H9 (cell line): ENCODE measurements at regions not wholly inside any gene's neighbourhood (a gene's known extent, or its start where the extent isn't known, plus 50 kb on each side); places are given as distances from the start of the nearest gene placed in this dataset.

Source experiments
- DNase-seq: peaks from one replicate; pipeline ENCODE4 v3.0.0-alpha.2; 2017
- H2AFZ ChIP-seq: one replicate; pipeline ENCODE4 v1.6.1; 2013; ENCODE audit warnings: mild to moderate bottlenecking, low read length, control low read depth, moderate library complexity
- H2AK5ac ChIP-seq: 2 replicates; pipeline ENCODE4 v1.6.1; 2013; ENCODE audit warnings: low read length, control low read depth, mixed read lengths; ENCODE audit not compliant: insufficient read length
- H2BK120ac ChIP-seq: one replicate; pipeline ENCODE4 v1.6.1; 2013; ENCODE audit warnings: low read depth, mild to moderate bottlenecking, low read length, control low read depth, inconsistent platforms; ENCODE audit not compliant: poor library complexity, severe bottlenecking
- H2BK12ac ChIP-seq: 2 replicates; pipeline ENCODE4 v1.6.1; 2013; ENCODE audit warnings: low read length, control low read depth, mixed read lengths, low read depth; ENCODE audit not compliant: insufficient read length
- H2BK15ac ChIP-seq: 2 replicates; pipeline ENCODE4 v1.6.1; 2013; ENCODE audit warnings: low read depth, low read length, control low read depth
- H2BK20ac ChIP-seq: one replicate; pipeline ENCODE4 v1.6.1; 2013; ENCODE audit warnings: low read depth, mild to moderate bottlenecking, low read length, control low read depth, inconsistent platforms; ENCODE audit not compliant: poor library complexity, severe bottlenecking
- H2BK5ac ChIP-seq: 2 replicates; pipeline ENCODE4 v1.6.1; 2013; ENCODE audit warnings: low read length, control low read depth, mixed read lengths; ENCODE audit not compliant: insufficient read length
- H3K14ac ChIP-seq: 2 replicates; pipeline ENCODE4 v1.6.1; 2013; ENCODE audit warnings: low read length, control low read depth; ENCODE audit not compliant: insufficient read depth
- H3K18ac ChIP-seq: 2 replicates; pipeline ENCODE4 v1.6.1; 2013; ENCODE audit warnings: low read depth, mild to moderate bottlenecking, mixed read lengths, low read length, control low read depth; ENCODE audit not compliant: insufficient read length
- H3K23ac ChIP-seq: 2 replicates; pipeline ENCODE4 v1.6.1; 2013; ENCODE audit warnings: low read length, control low read depth, mixed read lengths, low read depth; ENCODE audit not compliant: insufficient read length
- H3K23me2 ChIP-seq: 2 replicates; pipeline ENCODE4 v1.6.1; 2013; ENCODE audit warnings: low read depth, mild to moderate bottlenecking, mixed read lengths, low read length, control low read depth; ENCODE audit not compliant: insufficient read length, poor library complexity, severe bottlenecking
- H3K27ac ChIP-seq: 2 replicates; pipeline ENCODE4 v1.5.1; 2013; ENCODE audit warnings: low read length, control low read depth, mixed read lengths, low read depth; ENCODE audit not compliant: insufficient read length
- H3K27me3 ChIP-seq: 2 replicates; pipeline ENCODE4 v1.6.1; 2013; ENCODE audit warnings: low read length, control low read depth, inconsistent platforms; ENCODE audit not compliant: insufficient read depth
- H3K4ac ChIP-seq: 2 replicates; pipeline ENCODE4 v1.6.1; 2013; ENCODE audit warnings: low read depth, mild to moderate bottlenecking, control low read depth, inconsistent platforms, low read length, moderate library complexity
- H3K4me1 ChIP-seq: 2 replicates; pipeline ENCODE4 v1.6.1; 2013; ENCODE audit warnings: low read length, control low read depth, inconsistent platforms; ENCODE audit not compliant: insufficient read depth
- H3K4me2 ChIP-seq: 2 replicates; pipeline ENCODE4 v1.6.1; 2013; ENCODE audit warnings: low read length, control low read depth, mixed read lengths; ENCODE audit not compliant: insufficient read length, insufficient read depth
- H3K56ac ChIP-seq: 2 replicates; pipeline ENCODE4 v1.6.1; 2013; ENCODE audit warnings: low read depth, mild to moderate bottlenecking, mixed read lengths, low read length, control low read depth; ENCODE audit not compliant: insufficient read length
- H3K79me1 ChIP-seq: 2 replicates; pipeline ENCODE4 v1.6.1; 2013; ENCODE audit warnings: low read depth, mild to moderate bottlenecking, moderate library complexity, low read length, control low read depth, inconsistent platforms; ENCODE audit not compliant: insufficient read depth, poor library complexity, severe bottlenecking
- H3K79me2 ChIP-seq: 2 replicates; pipeline ENCODE4 v1.6.1; 2013; ENCODE audit warnings: low read length, control low read depth, inconsistent platforms; ENCODE audit not compliant: insufficient read depth
- H3K9ac ChIP-seq: 2 replicates; pipeline ENCODE4 v1.6.1; 2013; ENCODE audit warnings: low read length, control low read depth, mixed read lengths; ENCODE audit not compliant: insufficient read length; ENCODE audit errors: extremely low read depth
- H3K9me3 ChIP-seq: one replicate; pipeline ENCODE4 v1.6.1; 2013; ENCODE audit warnings: low read depth, low read length, inconsistent platforms; ENCODE audit not compliant: control insufficient read depth
- H3T11ph ChIP-seq: one replicate; pipeline ENCODE4 v1.6.1; 2013; ENCODE audit warnings: mild to moderate bottlenecking, low read length, control low read depth, inconsistent platforms
- H4K20me1 ChIP-seq: one replicate; pipeline ENCODE4 v1.6.1; 2013; ENCODE audit not compliant: control insufficient read depth, insufficient read length, insufficient read depth
- H4K5ac ChIP-seq: 2 replicates; pipeline ENCODE4 v1.6.1; 2013; ENCODE audit warnings: low read depth, mild to moderate bottlenecking, mixed read lengths, low read length, control low read depth; ENCODE audit not compliant: insufficient read length
- H4K8ac ChIP-seq: replicated peaks from 2 replicates; pipeline ENCODE4 v1.6.1; 2013; ENCODE audit warnings: low read length, control low read depth, mixed read lengths, low read depth; ENCODE audit not compliant: insufficient read length
- H4K91ac ChIP-seq: 2 replicates; pipeline ENCODE4 v1.6.1; 2013; ENCODE audit warnings: low read depth, mild to moderate bottlenecking, moderate library complexity, mixed read lengths, low read length, control low read depth; ENCODE audit not compliant: insufficient read length
- H3K27ac Mint-ChIP-seq, 3 experiments: 2 replicates in 2 of 3; 3 replicates in 1 of 3; pipeline ENCODE4 v1.8.0; 2020 to 2021; ENCODE audit warnings: mixed read lengths in 3 of 3, mild to moderate bottlenecking in 1 of 3, moderate library complexity in 1 of 3
- H3K27me3 Mint-ChIP-seq: 2 replicates; pipeline ENCODE4 v1.8.0; 2021; ENCODE audit warnings: low read depth, mild to moderate bottlenecking, moderate library complexity, mixed read lengths
- H3K36me3 Mint-ChIP-seq, 3 experiments: 2 replicates in 2 of 3; 3 replicates in 1 of 3; pipeline ENCODE4 v1.8.0; 2020 to 2021; ENCODE audit warnings: low read depth in 3 of 3, mixed read lengths in 3 of 3; ENCODE audit not compliant: insufficient read depth in 1 of 3
- H3K4me1 Mint-ChIP-seq, 2 experiments: 2 replicates each; pipeline ENCODE4 v1.8.0; 2020; ENCODE audit warnings: mixed read lengths in 2 of 2
- H3K4me3 Mint-ChIP-seq, 2 experiments: 2 replicates in 1 of 2; 3 replicates in 1 of 2; pipeline ENCODE4 v1.8.0; 2020 to 2021; ENCODE audit warnings: mild to moderate bottlenecking in 2 of 2, mixed read lengths in 2 of 2, moderate library complexity in 1 of 2
- H3K9me3 Mint-ChIP-seq, 2 experiments: 2 replicates in 1 of 2; 3 replicates in 1 of 2; pipeline ENCODE4 v1.8.0; 2020; ENCODE audit warnings: mild to moderate bottlenecking in 2 of 2, mixed read lengths in 2 of 2, moderate library complexity in 1 of 2
- CTCF ChIP-seq: fragments of 200-600 bp; sonication (generic); conservative IDR thresholded peaks from 3 replicates; pipeline ENCODE4 v1.8.0; 2021; ENCODE audit warnings: antibody characterized with exemption, mild to moderate bottlenecking
- WGBS: extraction: QIAGEN DNeasy Blood & Tissue Kit; methylation state at CpG from one replicate; pipeline ENCODE4 v1.1.7; 2013; ENCODE audit warnings: missing lambda C conversion rate, low lambda C conversion rate, mixed read lengths; ENCODE audit not compliant: insufficient read length; ENCODE audit errors: extremely low coverage; 5-methylcytosine and 5-hydroxymethylcytosine counted together

- H3K9ac ChIP-seq = no peak overlapping the region
Measured at GRCh38 chr1:29695803-29696202, 459.5 kb downstream of the PTPRU start.

More at GRCh38 chr1:29695803-29696202, 459.5 kb downstream of the PTPRU start:
- Histone ChIP-seq H2BK5ac (no peak overlapping the region), H2AK5ac (no peak overlapping the region), H3K56ac (no peak overlapping the region), H3K4ac (no peak overlapping the region), H2AFZ (no peak overlapping the region), H3T11ph (no peak overlapping the region), H2BK12ac (no peak overlapping the region), H2BK20ac (no peak overlapping the region), H2BK15ac (no peak overlapping the region), H3K79me2 (no peaks in the 10 kb centered on the region), H3K27me3 (no peaks in the 10 kb centered on the region), H3K23ac (no peak overlapping the region), H3K79me1 (no peaks in the 10 kb centered on the region), H4K5ac (no peak overlapping the region), H3K14ac (no peak overlapping the region), H4K20me1 (no peaks in the 10 kb centered on the region), H2BK120ac (no peak overlapping the region), H3K18ac (no peak overlapping the region), H3K27ac (no peak overlapping the region), H3K4me2 (no peak overlapping the region), H3K4me1 (no peaks in the 10 kb centered on the region), H3K9me3 (no peaks in the 10 kb centered on the region), H4K8ac (no peak overlapping the region), H3K23me2 (no peaks in the 10 kb centered on the region), H4K91ac (no peak overlapping the region)
- no peak for TF ChIP-seq CTCF
- no peak for DNase-seq
- H3K27me3 Mint-ChIP-seq = peaks cover under 1% of the 10 kb centered on the region; the same call in 1 of the 2 replicates
- H3K36me3 Mint-ChIP-seq = peaks cover 0 to 7% (median 4%) of the 10 kb centered on the region in 3 experiments; a peak in 2 of 7 replicates
- no CpG with 5 or more reads among the region's 5 CpGs for WGBS
- peaks cover 5 to 8% of the 10 kb centered on the region in 2 experiments for H3K9me3 Mint-ChIP-seq
- no peak overlapping the region for H3K4me3 Mint-ChIP-seq
- peaks cover 3 to 16% of the 10 kb centered on the region in 2 experiments for H3K4me1 Mint-ChIP-seq
- no peak overlapping the region for H3K27ac Mint-ChIP-seq
